OCI-M2 (cell line): ENCODE measurements at regions not wholly inside any gene's neighbourhood (a gene's known extent, or its start where the extent isn't known, plus 50 kb on each side); places are given as distances from the start of the nearest gene placed in this dataset.
"Not testable (repeated sequence)": the region's sequence is repeated elsewhere in the genome, so short reads cannot be mapped to it uniquely, and the experiment has no call there.

Experiments used
- DNase-seq: peaks from one replicate; lab custom pipeline; 2025; ENCODE audit not compliant: unreplicated experiment; lab: John Stamatoyannopoulos, UW

DNA sequence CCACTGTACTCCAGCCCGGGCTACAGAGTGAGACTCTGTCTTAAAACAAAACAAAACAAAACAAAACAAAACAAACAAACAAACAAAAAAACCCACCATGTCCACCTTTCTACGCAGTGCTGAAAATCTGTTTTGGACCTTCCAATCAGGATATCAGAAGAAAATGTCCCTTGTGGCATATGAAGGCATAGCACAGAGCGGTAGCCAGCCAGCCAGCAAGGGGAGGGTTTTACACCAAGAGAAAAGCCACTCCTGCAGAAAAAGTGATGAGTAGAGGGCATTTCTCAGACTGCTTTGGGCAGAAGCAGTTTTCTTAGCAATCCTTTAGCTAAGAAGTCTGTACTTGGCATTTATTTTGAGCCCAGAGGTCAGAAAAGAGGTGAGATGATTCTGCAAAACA, 612.2 kb downstream of the TYW1 start:
- DNase-seq: no peak

GRCh38 chr7:67610897-67611296, 614.3 kb downstream of the TYW1 start:
- DNase-seq: no peak

DNA sequence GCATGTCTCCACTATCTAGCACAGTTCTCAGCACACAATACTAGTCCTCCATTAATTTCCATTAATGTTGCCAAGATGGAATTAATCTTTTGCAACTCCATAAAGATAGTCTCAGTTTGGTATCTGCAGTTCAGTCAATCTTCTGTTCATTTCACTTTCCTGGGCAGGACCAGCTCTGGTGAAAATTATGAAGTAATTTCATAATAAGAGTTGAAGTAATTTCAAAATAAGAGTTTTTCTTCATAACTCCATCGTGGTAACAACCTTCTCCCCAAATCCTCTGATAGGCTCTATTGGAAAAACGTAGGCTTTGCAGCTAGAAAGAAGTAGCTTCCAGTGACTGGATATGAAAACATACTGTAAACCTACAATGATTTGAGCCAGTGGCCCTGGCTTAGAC, 618.2 kb downstream of the TYW1 start:
- no peak for DNase-seq

- DNase-seq: no peak
These were observed 619.9 kb downstream of the TYW1 start for GRCh38 chr7:67616517-67616916.

DNA sequence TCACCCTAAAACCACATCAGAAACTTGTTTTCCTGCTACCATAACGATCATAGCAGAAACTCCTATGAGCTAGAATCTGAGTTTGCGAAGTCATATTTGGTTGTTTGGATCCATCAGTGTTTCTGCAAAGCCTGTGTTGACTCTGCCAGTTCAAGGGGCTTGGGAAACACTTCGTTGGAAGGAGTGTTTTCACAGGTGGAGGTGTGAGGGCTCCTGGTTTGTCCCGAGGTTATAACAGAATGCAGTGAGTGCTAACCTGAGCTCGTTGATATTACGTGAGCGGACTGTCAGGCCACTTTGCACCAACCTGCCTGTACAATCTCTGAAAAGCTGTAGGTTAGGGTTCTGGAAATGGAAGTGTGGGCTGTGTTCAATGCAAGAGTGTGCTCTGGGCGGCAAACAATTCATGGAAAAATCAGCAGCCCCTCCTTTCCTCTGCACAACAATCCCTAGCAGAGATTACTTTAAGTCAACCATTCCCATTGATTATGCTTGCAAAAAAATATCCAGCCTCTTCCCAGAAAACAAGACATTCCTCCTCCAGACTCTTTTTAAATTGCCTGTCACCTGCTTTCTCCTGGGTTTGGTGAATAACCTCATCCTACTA, 622.0 kb downstream of the TYW1 start:
- no peak for DNase-seq

DNA sequence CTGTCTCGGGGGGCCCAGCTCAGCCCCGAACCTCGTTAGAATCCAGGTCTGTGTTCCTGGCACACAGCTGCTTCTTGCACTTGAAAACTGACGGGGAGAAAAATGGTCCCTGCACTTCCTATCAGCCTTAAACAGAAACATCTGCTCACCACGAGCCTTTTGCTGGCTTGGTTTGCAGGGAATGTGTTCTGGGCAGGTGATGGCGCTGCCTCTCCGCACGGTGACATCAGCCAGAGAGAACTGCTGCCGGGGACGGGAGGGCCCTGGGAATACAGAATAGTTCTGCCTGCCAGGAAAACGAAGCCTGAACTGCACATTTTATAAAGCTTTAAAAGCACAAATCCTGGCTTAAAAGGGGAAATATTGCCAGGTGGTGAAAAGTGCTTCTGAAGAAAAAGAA, 622.5 kb downstream of the TYW1 start:
- no peak for DNase-seq

DNA sequence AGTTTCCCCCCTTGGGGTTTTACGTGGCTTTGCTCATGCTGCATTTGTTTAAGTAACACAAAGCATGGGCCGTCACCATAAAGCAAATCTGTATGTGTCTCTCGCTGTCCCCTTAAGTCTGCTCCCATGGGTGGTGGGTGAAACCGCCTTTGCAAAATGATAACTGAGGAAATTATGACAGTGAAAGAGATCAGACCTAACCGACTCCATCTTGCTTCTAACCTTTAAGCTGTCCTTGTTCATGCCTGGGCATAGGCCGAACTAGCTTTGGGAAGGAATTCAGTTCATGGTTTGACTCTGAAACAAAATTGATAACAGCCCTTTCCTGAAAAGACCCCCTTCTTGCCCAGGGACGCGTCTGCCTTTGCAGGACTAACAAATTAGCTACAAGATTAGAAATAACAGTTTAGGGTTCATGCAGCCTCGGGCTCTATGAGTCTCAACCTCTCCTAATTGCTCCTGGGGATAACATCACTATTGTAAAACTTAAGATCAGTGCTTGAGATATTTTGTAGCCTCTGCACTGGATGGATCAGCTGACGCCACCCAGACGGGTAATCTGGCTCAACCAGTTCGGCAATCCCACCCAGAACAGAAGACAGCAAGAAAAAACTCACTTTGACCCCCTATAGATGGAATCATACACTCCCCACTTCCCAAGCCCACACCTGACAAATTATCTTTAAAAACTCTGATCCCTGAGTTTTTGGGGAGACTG, 623.7 kb downstream of the TYW1 start:
- no peak for DNase-seq

- DNase-seq: no peak
These were observed 625.1 kb downstream of the TYW1 start for GRCh38 chr7:67621704-67622103.

DNA sequence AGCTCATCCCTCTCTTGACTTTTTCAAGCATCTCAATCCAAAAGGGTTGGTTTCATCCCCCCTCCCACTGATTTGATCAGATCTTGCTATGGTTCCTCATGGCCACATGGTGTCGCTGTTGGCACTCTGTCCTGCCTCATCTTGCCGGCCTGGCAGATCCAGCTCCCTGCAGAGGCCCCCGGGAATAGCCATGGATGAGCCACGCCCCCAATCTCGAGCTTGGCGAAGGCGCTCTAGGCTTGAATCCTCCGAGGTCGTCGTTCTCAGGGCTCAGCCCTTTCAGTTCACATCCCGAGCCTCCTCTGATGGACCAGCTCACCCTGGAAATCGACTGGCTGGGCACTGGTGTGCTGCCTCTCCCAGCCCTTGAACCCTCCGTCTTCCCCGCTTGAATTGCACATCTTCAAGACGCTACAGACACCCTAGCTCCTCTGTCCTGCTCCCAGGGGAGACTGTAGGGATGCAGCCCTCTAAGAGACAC, 628.7 kb downstream of the TYW1 start:
- no peak for DNase-seq

DNA sequence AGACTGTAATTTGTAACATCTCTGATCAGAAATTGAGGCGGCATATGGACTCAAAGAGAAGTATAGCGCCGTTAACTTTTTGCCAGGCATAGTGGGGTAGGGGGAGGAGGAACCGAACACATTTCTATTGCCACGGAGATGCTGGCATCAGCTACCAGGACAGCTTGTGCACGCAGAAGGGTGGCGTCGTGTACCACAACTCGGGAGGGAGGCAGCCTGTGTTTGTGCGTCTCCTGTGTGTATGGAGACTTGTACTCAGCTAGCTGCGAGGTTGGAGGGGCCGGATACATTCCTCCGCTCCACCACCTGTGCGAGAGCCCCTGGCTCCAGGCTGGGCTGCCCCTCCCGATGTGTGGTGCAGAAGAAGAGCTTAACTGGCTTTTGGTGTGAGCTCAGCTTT, 634.8 kb downstream of the TYW1 start:
- DNase-seq: no peak

DNA sequence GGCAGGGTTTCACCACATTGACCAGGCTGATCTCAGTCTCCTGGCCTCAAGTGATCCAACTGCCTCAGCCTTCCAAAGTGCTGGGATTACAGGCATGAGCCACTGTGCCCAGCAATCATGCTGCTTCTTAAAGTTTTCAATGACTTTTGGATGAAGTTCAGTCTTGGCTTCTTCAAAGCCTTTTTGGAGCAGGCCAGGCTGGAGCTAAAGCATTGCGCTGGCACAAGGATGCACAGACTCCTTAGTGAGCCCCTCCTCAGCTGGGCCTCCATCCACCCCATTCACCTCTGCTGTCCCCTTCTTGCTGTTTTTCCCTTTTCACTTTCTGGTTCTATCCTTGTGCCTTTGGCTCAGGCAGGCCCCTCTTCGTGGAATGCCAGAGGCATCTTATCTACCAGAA, 638.6 kb downstream of the TYW1 start:
- no peak for DNase-seq

DNA sequence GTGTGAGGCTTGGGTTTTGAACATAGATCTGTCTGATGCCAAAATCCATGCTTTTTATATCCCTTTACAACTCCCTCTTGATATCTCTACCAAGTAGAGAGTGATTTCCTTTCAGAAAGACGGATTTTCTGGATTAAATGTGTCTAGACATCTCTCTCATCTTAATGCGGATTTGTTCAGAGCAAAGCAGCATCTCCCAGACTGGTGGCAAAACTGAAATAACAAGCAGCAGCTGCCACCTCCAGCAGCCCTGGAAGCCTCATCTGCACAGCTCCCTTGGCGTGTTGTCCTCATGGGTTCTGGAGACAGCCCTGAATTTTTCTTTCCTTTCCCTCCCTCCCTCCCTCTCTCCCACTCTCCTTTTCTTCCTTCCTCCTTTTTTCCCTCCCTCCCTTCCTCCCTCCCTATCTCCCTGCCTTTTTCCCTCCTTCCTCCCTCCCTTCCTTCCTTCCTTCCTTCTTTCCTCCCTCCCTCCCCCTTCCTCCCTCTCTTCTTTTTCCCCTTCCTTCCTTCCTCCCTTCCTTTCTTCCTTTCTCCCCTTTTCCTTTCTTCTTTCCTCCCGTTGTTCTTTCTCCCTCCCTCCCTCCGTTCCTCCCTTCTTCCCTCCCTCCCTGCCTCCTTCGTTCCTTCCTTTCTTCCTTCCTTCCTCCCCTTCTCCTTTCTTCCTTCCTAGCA, 639.9 kb downstream of the TYW1 start:
- DNase-seq: no peak

GRCh38 chr7:67637023-67637358, 640.4 kb downstream of the TYW1 start:
- DNase-seq: no peak

DNA sequence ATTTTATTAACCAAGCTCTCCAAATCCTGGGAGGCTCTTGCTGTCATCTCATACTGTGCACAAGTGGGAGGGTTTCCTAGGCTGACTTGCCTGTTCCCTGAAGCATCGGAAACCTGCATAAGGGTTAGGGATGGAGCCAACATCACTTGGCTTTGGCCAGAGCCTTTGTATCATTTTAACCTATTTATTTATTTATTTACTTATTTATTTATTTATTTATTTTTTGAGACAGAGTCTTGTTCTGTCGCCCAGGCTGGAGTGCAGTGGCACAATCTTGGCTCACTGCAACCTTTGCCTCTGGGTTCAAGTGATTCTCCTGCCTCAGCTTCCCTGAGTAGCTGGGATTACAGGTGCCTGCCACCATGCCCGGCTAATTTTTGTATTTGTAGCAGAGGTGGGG, 645.9 kb downstream of the TYW1 start:
- not testable (repeated sequence) for DNase-seq

- no peak for DNase-seq
These were observed 647.5 kb downstream of the TYW1 start for GRCh38 chr7:67644151-67644550.

GRCh38 chr7:67652937-67653336, 656.3 kb downstream of the TYW1 start:
- no peak for DNase-seq

- no peak for DNase-seq
These were observed 657.3 kb downstream of the TYW1 start for GRCh38 chr7:67653856-67654454.

DNA sequence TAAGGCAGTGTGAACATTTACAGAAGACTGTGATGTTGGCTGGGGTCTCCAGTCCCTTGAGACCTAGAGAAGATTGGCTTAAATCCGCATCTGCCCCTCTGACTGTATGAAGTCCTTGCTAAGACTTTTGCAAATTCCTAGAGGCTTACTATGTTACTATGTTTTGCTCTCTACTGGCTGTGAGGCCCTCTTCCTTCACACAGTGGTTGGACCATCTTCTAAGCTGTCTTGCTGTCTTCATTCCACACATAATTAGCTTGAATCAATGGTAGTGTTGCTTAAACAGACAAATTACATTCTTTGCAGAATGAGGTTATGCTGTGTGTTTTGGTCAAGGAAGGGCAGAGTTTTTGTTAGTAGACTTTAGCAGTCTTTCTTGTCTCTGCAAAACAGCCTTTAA, 658.0 kb downstream of the TYW1 start:
- DNase-seq: no peak

GRCh38 chr7:67655168-67655567, 658.5 kb downstream of the TYW1 start:
- no peak for DNase-seq

- DNase-seq: no peak
These were observed 662.5 kb downstream of the TYW1 start for GRCh38 chr7:67659091-67659490.

GRCh38 chr7:67662804-67663203, 666.2 kb downstream of the TYW1 start:
- no peak for DNase-seq

DNA sequence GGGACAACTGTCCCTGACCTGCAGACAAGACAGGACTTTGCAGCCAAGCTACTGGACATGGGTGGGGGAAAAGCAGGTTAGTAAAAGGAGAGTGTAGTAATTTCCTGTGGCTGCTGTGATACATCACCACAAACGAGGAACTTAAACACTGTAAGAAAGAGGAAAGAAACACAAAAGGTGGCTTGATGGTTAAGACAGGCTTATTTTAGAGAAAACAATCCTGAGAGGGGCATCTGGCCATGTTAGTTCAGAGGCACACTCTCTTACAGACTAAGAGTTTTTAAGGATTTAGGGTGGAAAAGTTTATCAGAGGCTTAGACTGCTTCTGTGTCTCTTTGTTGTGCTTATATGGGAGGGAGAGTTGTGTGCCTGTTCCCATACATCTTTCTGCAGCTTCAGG, 667.0 kb downstream of the TYW1 start:
- DNase-seq: no peak
